RPMI7951 (cell line): ENCODE measurements at regions not wholly inside any gene's neighbourhood (a gene's known extent, or its start where the extent isn't known, plus 50 kb on each side); places are given as distances from the start of the nearest gene placed in this dataset.

Experiments used
- DNase-seq: peaks from one replicate; pipeline ENCODE4 v3.0.0-alpha.2; 2012; ENCODE audit warnings: low read depth

GRCh38 chr15:58324533-58324932 lies 107.3 kb upstream of the LIPC start:
- DNase-seq = no peak

GRCh38 chr15:58327958-58328357 lies 103.8 kb upstream of the LIPC start:
- no peak for DNase-seq

GRCh38 chr15:58329211-58329610 lies 102.6 kb upstream of the LIPC start:
- DNase-seq = no peak

GRCh38 chr15:58329781-58330671 lies 101.8 kb upstream of the LIPC start:
- DNase-seq = peak; percentile 50

- peak; percentile 33 for DNase-seq
Measured at GRCh38 chr15:58330741-58331559, 100.8 kb upstream of the LIPC start.

GRCh38 chr15:58331560-58331912 lies 100.3 kb upstream of the LIPC start:
- DNase-seq = no peak

GRCh38 chr15:58331913-58332675 lies 99.7 kb upstream of the LIPC start:
- peak; percentile 100 for DNase-seq

- DNase-seq = peak; percentile 50
Measured at GRCh38 chr15:58332676-58333400, 99.0 kb upstream of the LIPC start.

- no peak for DNase-seq
Measured at GRCh38 chr15:58334803-58335202, 97.0 kb upstream of the LIPC start.

GRCh38 chr15:58336161-58336560 lies 95.6 kb upstream of the LIPC start:
- DNase-seq = no peak

- peak; percentile 43 for DNase-seq
Measured at GRCh38 chr15:58340176-58340575, 91.6 kb upstream of the LIPC start.

GRCh38 chr15:58342508-58342907 lies 89.3 kb upstream of the LIPC start:
- DNase-seq = no peak

- DNase-seq = no peak
Measured at GRCh38 chr15:58344213-58345070, 87.3 kb upstream of the LIPC start.

GRCh38 chr15:58346361-58346760 lies 85.4 kb upstream of the LIPC start:
- DNase-seq = peak; percentile 93

- no peak for DNase-seq
Measured at GRCh38 chr15:58348095-58348812, 83.5 kb upstream of the LIPC start.

GRCh38 chr15:58352026-58352929 lies 79.5 kb upstream of the LIPC start:
- no peak for DNase-seq

- DNase-seq = no peak
Measured at GRCh38 chr15:58355382-58355971, 76.3 kb upstream of the LIPC start.

GRCh38 chr15:58355973-58356372 lies 75.8 kb upstream of the LIPC start:
- no peak for DNase-seq
